Fibroblast of lung (primary cell): ENCODE measurements at regions not wholly inside any gene's neighbourhood (a gene's known extent, or its start where the extent isn't known, plus 50 kb on each side); places are given as distances from the start of the nearest gene placed in this dataset.

ENCODE experiments used
- DNase-seq, 2 donors: peaks; one replicate each; pipeline versions ENCODE4 v3.0.0 to v3.0.0-alpha.2; 2010; ENCODE audit warnings: low read depth in 2 of 2
- H2AFZ ChIP-seq: 2 replicates; pipeline ENCODE4 v1.5.1; 2012; ENCODE audit warnings: low read length, control low read depth, inconsistent platforms
- H3K27ac ChIP-seq: 2 replicates; pipeline ENCODE4 v1.5.1; 2011; ENCODE audit warnings: low read length, control low read depth; ENCODE audit not compliant: insufficient read depth
- H3K27me3 ChIP-seq: 2 replicates; pipeline ENCODE4 v1.5.1; 2011; ENCODE audit warnings: mild to moderate bottlenecking, low read length; ENCODE audit not compliant: control insufficient read depth, insufficient read depth
- H3K36me3 ChIP-seq: 2 replicates; pipeline ENCODE4 v1.5.1; 2011; ENCODE audit warnings: low read length; ENCODE audit not compliant: control insufficient read depth, insufficient read depth
- H3K4me1 ChIP-seq: 2 replicates; pipeline ENCODE4 v1.5.1; 2011; ENCODE audit warnings: low read length; ENCODE audit not compliant: control insufficient read depth, insufficient read depth; ENCODE audit errors: extremely low read depth
- H3K4me2 ChIP-seq: 2 replicates; pipeline ENCODE4 v1.5.1; 2011; ENCODE audit warnings: low read length, control low read depth; ENCODE audit not compliant: insufficient read depth; ENCODE audit errors: extremely low read depth
- H3K4me3 ChIP-seq, 4 experiments: fragments of 200-600 bp in 1 of 4; sonication (generic) in 1 of 4; replicated peaks in 1 of 4; 2 replicates each; pipeline ENCODE4 v1.5.1; 2011 to 2016; ENCODE audit warnings: low read length in 4 of 4, low read depth in 3 of 4, mild to moderate bottlenecking in 3 of 4, control low read depth in 2 of 4, inconsistent platforms in 1 of 4, mixed read lengths in 1 of 4; ENCODE audit not compliant: insufficient read depth in 1 of 4; ENCODE audit errors: control extremely low read depth in 1 of 4
- H3K79me2 ChIP-seq: 2 replicates; pipeline ENCODE4 v1.5.1; 2012; ENCODE audit warnings: mild to moderate bottlenecking, low read length, inconsistent platforms; ENCODE audit not compliant: control insufficient read depth, insufficient read depth
- H3K9ac ChIP-seq: 2 replicates; pipeline ENCODE4 v1.5.1; 2011; ENCODE audit warnings: mild to moderate bottlenecking, low read length, control low read depth; ENCODE audit not compliant: insufficient read depth
- H3K9me3 ChIP-seq: 2 replicates; pipeline ENCODE4 v1.5.1; 2012; ENCODE audit warnings: low read depth, low read length; ENCODE audit not compliant: control insufficient read depth, insufficient read depth
- H4K20me1 ChIP-seq: 2 replicates; pipeline ENCODE4 v1.5.1; 2011; ENCODE audit warnings: low read length; ENCODE audit not compliant: control insufficient read depth, insufficient read depth; ENCODE audit errors: extremely low read depth
- CTCF ChIP-seq, 2 donors: IDR thresholded peaks in 1 of 2; conservative IDR thresholded peaks in 1 of 2; 1 replicate in 1 of 2; 2 replicates in 1 of 2; pipeline ENCODE4 v1.5.1; 2011 to 2012; ENCODE audit warnings: low read length in 2 of 2, control low read depth in 1 of 2, inconsistent platforms in 1 of 2, low read depth in 1 of 2, mild to moderate bottlenecking in 1 of 2
- EZH2 ChIP-seq: IDR thresholded peaks from 2 replicates; pipeline ENCODE4 v1.5.1; 2012; ENCODE audit warnings: low read length, control low read depth, mild to moderate bottlenecking; ENCODE audit errors: missing control alignments

- no peaks in the 10 kb centered on the region for H4K20me1 ChIP-seq
- H3K36me3 ChIP-seq = no peaks in the 10 kb centered on the region
- no peaks in the 10 kb centered on the region for H3K9me3 ChIP-seq
- H3K4me2 ChIP-seq = no peak overlapping the region
- no peak overlapping the region for H3K27ac ChIP-seq
- no peaks in the 10 kb centered on the region for H3K4me1 ChIP-seq
- no peak overlapping the region for H3K4me3 ChIP-seq
- H3K27me3 ChIP-seq = no peaks in the 10 kb centered on the region
- no peak overlapping the region for H3K9ac ChIP-seq
- no peaks in the 10 kb centered on the region for H3K79me2 ChIP-seq
- H2AFZ ChIP-seq = no peak overlapping the region
- DNase-seq = no peak
- TF ChIP-seq EZH2 (no peak), CTCF (conservative IDR thresholded peaks at IDR 0.05 in 1 of 2, IDR thresholded peaks at IDR 0.05 in 1 of 2; ENCODE audit: low read depth in 1 of 2, low read length in 2 of 2) (no peak)
Observed at GRCh38 chr1:234836776-234837357, 226.9 kb upstream of the IRF2BP2 start.

GRCh38 chr1:234836045-234836681 is 226.2 kb upstream of the IRF2BP2 start:
- TF ChIP-seq EZH2 = no peak
- no peak for TF ChIP-seq CTCF (conservative IDR thresholded peaks at IDR 0.05 in 1 of 2, IDR thresholded peaks at IDR 0.05 in 1 of 2; ENCODE audit: low read depth in 1 of 2, low read length in 2 of 2)
- H3K4me3 ChIP-seq = no peak overlapping the region
- H3K36me3 ChIP-seq = no peaks in the 10 kb centered on the region
- no peaks in the 10 kb centered on the region for H3K9me3 ChIP-seq
- no peaks in the 10 kb centered on the region for H3K4me1 ChIP-seq
- H3K27me3 ChIP-seq = no peaks in the 10 kb centered on the region
- no peak overlapping the region for H3K9ac ChIP-seq
- no peak overlapping the region for H2AFZ ChIP-seq
- H3K4me2 ChIP-seq = no peak overlapping the region
- DNase-seq = no peak
- no peak overlapping the region for H3K27ac ChIP-seq
- no peaks in the 10 kb centered on the region for H3K79me2 ChIP-seq
- H4K20me1 ChIP-seq = no peaks in the 10 kb centered on the region

GRCh38 chr1:234835239-234835638 is 225.3 kb upstream of the IRF2BP2 start:
- no peaks in the 10 kb centered on the region for H3K36me3 ChIP-seq
- TF ChIP-seq EZH2 = no peak
- no peaks in the 10 kb centered on the region for H3K4me1 ChIP-seq
- H4K20me1 ChIP-seq = no peaks in the 10 kb centered on the region
- no peak overlapping the region for H3K27ac ChIP-seq
- H3K27me3 ChIP-seq = peaks cover 5% of the 10 kb centered on the region
- no peaks in the 10 kb centered on the region for H3K9me3 ChIP-seq
- no peaks in the 10 kb centered on the region for H3K79me2 ChIP-seq
- no peak overlapping the region for H3K9ac ChIP-seq
- no peak overlapping the region for H3K4me2 ChIP-seq
- no peak overlapping the region for H3K4me3 ChIP-seq
- no peak overlapping the region for H2AFZ ChIP-seq
- no peak for DNase-seq
